GM19467 (cell line): ENCODE measurements at regions not wholly inside any gene's neighbourhood (a gene's known extent, or its start where the extent isn't known, plus 50 kb on each side); places are given as distances from the start of the nearest gene placed in this dataset.
"Not testable (repeated sequence)": the region's sequence is repeated elsewhere in the genome, so short reads cannot be mapped to it uniquely, and the experiment has no call there.

Source experiments
- ATAC-seq: cut with Tn5 transposase; IDR thresholded peaks from one replicate; pipeline ENCODE4 v1.9.1; 2021; ENCODE audit warnings: mild to moderate bottlenecking, moderate library complexity; ENCODE audit not compliant: unreplicated experiment

DNA sequence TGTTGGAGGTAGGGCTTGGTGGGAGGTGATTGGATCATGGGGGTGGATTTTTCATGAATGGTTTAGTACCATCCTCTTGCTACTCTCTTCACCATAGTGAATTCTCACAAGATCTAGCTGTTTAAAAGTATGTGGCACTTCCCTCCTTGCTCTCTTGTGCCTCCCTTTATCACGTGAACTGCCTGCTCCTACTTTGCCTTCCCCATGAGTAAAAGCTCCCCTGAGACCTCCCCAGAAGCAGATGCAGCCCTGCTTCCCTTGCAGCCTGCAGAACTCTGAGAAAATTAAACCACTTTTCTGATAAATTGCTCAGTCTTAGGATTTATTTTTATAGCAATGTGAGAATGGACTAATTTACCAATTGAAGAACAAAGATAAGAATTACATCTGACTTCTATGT lies 223.1 kb downstream of the RNF144A start:
- ATAC-seq, result no peak

GRCh38 chr2:7145707-7146106 lies 228.5 kb downstream of the RNF144A start:
- ATAC-seq, result no peak

DNA sequence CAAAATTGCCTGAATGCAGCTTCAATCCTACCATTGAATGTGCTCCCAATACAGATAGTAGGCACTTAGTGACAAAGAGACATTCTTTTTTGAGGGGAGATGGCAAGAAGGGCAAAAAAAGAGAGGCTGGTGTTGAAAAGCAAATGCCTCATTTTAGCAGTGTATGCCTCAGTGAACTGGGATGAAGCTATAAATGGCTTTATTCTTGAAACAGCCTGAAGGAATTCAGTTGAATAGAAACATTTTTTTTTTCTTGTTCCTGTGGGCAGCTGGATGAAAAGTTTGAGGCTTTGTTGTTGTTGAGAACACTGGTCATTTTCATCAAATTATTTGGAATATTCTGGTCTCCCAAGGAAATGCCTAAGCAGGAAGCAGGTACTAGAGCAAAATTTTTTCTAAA lies 228.9 kb downstream of the RNF144A start:
- ATAC-seq, result no peak

- no peak for ATAC-seq
Observed at GRCh38 chr2:7154656-7155055, 237.4 kb downstream of the RNF144A start.

DNA sequence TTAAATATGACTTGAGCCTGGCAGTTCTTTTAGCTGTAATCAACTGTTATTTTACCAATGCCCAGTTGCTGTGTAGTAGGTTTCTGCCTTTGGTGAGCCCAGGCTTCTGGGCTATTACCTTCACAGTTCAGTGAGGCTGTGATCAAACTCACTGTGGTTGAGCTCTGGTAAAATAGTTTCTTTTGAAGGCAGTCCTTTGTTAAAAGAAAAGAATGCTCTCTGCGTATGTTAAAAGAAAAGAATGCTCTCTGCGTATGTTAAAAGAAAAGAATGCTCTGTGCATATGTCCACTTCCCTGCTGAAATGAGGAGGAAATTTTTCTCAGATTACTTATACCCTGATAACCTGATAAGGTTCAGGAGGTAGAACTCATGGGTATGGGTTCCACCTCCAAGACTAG lies 244.3 kb downstream of the RNF144A start:
- no peak for ATAC-seq

DNA sequence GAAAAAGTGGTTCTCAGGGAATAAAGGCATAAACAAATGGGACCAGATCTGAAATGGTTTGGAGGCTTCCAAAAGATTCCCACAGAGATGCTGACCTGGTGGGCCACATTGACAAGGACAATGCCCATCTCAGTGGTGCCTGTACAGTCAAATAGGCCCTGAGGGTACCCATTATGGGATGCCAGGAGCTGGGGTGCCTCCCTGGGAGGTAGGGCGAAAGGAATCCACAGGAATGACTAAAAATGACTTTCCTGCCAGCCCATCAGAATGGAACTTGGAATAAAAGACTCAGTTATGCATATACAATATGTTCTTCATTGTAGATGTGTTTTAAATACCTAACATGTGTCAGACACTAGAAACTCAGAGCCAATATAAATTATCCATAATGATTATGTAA lies 248.5 kb downstream of the RNF144A start:
- ATAC-seq, result no peak

DNA sequence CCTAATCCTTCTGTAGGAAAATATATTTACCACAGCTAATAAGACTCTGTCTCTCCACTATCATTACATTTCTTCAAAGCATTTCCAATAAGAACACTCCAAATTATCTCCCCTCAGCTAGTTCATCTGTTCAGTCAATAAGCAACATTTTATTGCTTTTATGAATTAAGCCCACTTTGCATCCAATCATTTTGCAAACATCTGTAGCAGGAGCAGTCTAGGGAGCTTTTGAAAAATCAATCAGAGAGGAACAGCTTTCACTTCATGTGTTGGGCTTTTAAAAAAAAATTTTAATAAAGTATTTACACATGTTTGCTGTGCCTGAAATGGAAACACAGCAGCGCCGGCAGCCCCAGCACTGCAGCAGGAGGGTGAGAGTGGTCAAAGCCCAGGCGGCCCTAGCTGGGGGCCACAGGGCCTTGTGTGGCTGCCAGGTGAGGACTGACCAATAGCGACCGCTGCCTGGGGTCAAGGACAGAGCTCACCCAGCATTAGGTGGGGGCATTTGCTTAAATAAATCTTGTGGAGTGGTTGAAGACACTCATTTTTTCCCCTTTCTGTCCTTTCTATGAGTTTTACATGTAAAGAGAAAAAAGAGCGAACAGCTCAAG lies 250.7 kb downstream of the RNF144A start:
- ATAC-seq, result no peak

DNA sequence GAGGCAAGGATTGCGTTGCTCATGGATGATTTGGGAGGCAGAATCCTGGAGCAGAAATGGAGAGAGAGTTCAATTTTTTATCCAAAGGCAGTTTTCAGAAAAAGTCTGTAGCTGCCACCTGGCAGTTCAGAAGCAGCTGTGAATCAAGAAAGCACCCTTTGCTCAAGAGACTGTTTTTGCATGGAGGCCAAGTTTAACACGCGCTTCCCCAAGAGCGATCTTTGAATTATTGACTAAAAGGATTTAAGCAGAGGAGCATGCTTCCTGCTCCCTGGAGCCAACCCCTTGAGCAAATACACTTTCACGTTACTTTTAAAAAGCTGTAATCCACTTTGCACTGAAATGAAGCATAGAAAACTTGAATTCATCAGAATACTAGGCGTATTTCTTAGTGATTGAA lies 252.4 kb downstream of the RNF144A start:
- no peak for ATAC-seq

- ATAC-seq, result not testable (repeated sequence)
Observed at GRCh38 chr2:7178996-7179395, 261.8 kb downstream of the RNF144A start.

- ATAC-seq, result no peak
Observed at GRCh38 chr2:7180638-7181370, 263.6 kb downstream of the RNF144A start.

DNA sequence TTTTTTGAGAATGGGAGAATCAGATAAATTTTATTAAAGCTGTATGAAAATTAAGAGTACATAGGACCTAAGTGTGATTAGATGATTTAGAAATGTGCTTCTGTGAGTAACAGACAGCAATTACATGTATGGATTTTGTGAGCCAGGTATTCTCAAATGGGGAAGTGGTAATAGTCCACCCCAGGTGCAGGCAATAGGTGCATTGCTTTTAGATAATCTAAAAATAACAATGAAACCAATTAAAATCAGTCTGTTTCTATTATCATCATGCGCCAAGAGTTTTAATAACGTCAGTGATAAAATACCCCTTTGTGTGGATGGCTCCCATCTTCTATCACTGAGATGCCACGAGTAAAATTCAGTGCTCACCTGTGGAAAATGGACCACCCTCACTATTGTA lies 265.3 kb downstream of the RNF144A start:
- no peak for ATAC-seq

DNA sequence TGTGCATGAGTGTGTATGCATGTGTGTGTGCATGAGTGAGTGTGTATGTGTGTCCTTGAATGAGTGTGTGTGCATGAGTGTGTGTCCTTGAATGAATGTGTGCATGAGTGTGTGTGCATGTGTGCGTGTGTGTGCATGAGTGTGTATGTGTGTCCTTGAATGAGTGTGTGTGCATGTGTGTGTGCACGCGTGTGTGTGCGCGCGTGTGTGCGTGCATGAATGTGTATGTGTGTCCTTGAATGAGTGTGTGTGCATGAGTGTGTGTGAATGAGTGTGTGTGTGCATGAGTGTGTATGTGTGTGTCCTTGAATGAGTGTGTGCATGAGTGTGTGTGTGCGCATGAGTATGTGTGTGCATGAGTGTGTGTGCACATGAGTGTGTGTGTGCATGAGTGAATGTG lies 271.9 kb downstream of the RNF144A start:
- no peak for ATAC-seq

DNA sequence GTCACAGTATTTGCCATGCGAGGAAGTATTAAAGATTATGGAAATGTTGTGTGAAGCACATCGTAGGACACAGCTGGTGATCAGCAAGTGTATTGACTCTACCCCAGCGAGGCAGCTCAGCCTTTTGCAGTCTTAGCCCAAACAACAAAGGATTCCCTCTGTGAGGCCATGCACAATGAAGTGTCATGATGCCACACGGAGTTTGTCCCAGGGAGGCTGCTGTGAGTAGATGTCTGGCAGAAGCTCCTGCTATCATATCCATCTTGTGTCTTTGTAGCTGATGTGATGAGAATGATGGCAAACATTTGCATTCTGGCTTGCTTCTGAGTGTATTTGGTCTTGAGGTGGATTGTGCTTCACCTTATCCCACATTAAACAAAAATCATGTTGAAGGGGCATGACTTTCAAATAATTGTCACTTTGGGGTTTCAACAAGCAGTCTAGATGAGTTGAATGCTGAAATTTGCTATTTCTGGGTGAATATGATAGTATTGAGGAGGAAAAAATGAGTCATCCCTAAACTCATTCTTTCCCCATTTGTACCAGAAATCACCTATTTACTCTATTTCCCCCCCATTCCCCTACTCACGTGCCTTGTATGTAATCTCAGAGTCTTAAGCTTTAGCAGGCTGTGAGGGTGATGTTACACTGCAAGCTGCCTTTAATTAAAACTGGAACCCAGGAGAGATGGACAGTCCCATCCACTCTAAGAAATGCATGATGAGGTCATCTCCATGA lies 273.5 kb downstream of the RNF144A start:
- ATAC-seq, result no peak

GRCh38 chr2:7191932-7192331 lies 274.7 kb downstream of the RNF144A start:
- no peak for ATAC-seq

- ATAC-seq, result no peak
Observed at GRCh38 chr2:7193457-7193856, 276.2 kb downstream of the RNF144A start.

DNA sequence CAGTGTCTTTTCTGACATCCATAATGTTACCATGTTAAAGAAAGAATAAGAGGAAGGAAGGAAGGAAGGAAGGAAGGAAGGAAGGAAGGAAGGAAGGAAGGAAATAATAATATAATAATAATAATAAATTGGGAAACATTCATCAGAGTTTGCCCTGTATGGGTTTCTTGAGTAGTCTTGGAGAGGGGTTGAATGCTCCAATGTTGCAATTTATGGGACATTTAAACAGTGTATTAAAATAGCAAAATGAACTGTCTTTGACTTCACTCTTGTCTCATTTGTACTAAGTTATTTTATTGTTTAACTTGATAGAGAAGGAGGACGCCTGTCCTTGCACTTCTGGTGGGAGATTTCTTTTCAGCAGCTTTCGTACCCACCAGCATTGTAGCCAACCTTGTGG lies 277.7 kb downstream of the RNF144A start:
- ATAC-seq, result no peak

- ATAC-seq, result no peak
Observed at GRCh38 chr2:7196883-7197282, 279.7 kb downstream of the RNF144A start.

DNA sequence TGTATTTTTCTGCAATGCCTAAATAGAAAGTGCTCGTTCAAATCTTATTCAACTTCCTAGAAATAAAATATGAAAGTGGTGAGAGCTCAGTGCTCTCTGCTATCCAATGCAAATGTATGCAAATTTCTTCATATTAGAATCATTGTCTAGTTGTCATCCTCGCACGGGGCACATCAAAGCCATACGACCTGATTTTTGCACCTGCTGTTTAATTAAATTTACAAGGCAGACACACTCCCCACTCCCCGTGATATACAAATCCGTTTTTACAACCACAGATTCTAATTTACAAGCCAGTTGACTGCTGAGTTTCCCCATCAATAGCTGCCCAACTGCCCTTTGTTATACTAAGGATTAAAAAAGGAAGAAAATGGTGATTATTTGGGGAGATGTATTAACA lies 284.6 kb downstream of the RNF144A start:
- ATAC-seq, result no peak

- no peak for ATAC-seq
Observed at GRCh38 chr2:7203056-7203467, 285.9 kb downstream of the RNF144A start.

DNA sequence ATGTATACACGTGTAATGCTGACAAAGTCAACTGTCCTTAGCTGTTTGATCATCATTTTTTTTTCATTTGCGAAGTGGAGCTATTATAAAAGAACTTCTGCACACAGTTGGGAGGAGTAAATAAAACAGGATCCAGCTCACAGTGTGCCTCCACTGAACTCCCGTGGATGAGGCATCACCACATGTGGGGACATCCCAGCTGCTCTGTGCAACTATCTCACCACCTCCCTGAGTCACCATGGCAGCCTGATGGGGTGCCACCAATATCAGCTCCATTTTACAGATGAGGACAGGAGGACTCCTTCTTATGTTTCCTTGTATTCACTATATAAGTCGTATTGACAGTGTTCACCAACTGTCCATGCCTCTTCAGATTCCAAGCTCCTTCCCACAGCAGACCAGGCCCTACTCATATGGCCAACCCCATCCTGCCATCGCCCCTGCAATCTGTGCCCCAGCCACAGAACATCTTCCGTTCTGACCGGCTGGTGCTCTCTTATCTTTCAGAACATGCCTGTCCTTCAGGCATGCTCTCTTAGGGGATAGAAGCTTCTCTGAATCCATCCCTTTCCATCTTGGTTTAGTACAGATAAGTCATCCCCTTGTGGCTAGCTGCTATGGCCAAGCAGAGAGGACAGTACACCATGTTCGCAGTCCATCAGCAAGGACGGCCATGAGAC lies 288.1 kb downstream of the RNF144A start:
- no peak for ATAC-seq

GRCh38 chr2:7206111-7206810 lies 289.0 kb downstream of the RNF144A start:
- no peak for ATAC-seq
